WI38 (cell line): ENCODE measurements at regions not wholly inside any gene's neighbourhood (a gene's known extent, or its start where the extent isn't known, plus 50 kb on each side); places are given as distances from the start of the nearest gene placed in this dataset.

ENCODE experiments used
- H3K4me3 ChIP-seq: 2 replicates; pipeline ENCODE4 v1.5.1; 2011; ENCODE audit warnings: low read depth, mild to moderate bottlenecking, control low read depth, low read length
- CTCF ChIP-seq: IDR thresholded peaks from 2 replicates; pipeline ENCODE4 v1.5.1; 2012; ENCODE audit warnings: low read depth, mild to moderate bottlenecking, control low read depth, low read length

- no peak for TF ChIP-seq CTCF
- H3K4me3 ChIP-seq, result no peak overlapping the region
Measured at GRCh38 chr12:22938323-22938722, 313.4 kb downstream of the ETNK1 start.

- H3K4me3 ChIP-seq, result no peak overlapping the region
- no peak for TF ChIP-seq CTCF
Measured at GRCh38 chr12:22951206-22951605, 326.2 kb downstream of the ETNK1 start.

GRCh38 chr12:22956690-22957089, 331.7 kb downstream of the ETNK1 start:
- no peak overlapping the region for H3K4me3 ChIP-seq
- no peak for TF ChIP-seq CTCF

- TF ChIP-seq CTCF, result no peak
- H3K4me3 ChIP-seq, result no peak overlapping the region
Measured at GRCh38 chr12:22967171-22967570, 342.2 kb downstream of the ETNK1 start.

- TF ChIP-seq CTCF, result no peak
- no peak overlapping the region for H3K4me3 ChIP-seq
Measured at GRCh38 chr12:22969521-22969920, 344.6 kb downstream of the ETNK1 start.

GRCh38 chr12:22971247-22971646, 346.3 kb downstream of the ETNK1 start:
- no peak for TF ChIP-seq CTCF
- H3K4me3 ChIP-seq, result no peak overlapping the region

- no peak overlapping the region for H3K4me3 ChIP-seq
- TF ChIP-seq CTCF, result no peak
Measured at GRCh38 chr12:22971701-22972191, 346.8 kb downstream of the ETNK1 start.
